ENCODE measurements at regions not wholly inside any gene's neighbourhood (a gene's known extent, or its start where the extent isn't known, plus 50 kb on each side); places are given as distances from the start of the nearest gene placed in this dataset.

DNA sequence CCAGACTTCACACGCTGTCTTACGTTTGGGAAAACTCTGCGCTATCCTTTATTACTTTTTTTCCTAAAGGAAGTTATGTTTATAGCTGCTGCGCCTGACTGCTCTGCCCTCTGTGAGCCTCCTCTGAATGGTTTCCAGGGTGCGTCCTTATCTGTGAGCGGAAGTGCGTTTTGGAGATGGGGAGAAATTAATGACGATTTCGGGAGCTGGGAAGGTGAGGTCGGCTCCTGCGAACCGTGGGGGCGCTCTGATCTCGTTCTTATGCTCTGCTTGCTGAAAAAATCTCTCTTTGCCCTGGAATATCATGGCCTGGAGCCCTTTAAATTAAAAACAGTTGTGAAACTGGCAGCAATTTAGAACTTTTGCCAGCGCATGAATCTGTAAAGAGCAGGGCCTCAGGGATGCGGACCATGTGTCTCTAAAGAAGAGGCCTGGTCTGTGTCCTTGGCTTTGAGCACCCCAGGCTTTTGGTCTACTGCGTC is 135.7 kb upstream of the ZFHX3 start:
- TF ChIP-seq, protein P1, sequence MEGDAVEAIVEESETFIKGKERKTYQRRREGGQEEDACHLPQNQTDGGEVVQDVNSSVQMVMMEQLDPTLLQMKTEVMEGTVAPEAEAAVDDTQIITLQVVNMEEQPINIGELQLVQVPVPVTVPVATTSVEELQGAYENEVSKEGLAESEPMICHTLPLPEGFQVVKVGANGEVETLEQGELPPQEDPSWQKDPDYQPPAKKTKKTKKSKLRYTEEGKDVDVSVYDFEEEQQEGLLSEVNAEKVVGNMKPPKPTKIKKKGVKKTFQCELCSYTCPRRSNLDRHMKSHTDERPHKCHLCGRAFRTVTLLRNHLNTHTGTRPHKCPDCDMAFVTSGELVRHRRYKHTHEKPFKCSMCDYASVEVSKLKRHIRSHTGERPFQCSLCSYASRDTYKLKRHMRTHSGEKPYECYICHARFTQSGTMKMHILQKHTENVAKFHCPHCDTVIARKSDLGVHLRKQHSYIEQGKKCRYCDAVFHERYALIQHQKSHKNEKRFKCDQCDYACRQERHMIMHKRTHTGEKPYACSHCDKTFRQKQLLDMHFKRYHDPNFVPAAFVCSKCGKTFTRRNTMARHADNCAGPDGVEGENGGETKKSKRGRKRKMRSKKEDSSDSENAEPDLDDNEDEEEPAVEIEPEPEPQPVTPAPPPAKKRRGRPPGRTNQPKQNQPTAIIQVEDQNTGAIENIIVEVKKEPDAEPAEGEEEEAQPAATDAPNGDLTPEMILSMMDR (IDR thresholded peaks at IDR 0.05; ENCODE audit: low read depth, low read length, poor library complexity, severe bottlenecking) = no peak
- TF ChIP-seq EZH2phosphoT487 (IDR thresholded peaks at IDR 0.05; ENCODE audit: borderline replicate concordance, low read length) = no peak

Measured in DOHH2 (cell line).